ENCODE measurements at regions not wholly inside any gene's neighbourhood (a gene's known extent, or its start where the extent isn't known, plus 50 kb on each side); places are given as distances from the start of the nearest gene placed in this dataset.
"Not testable (repeated sequence)": the region's sequence is repeated elsewhere in the genome, so short reads cannot be mapped to it uniquely, and the experiment has no call there.

DNA sequence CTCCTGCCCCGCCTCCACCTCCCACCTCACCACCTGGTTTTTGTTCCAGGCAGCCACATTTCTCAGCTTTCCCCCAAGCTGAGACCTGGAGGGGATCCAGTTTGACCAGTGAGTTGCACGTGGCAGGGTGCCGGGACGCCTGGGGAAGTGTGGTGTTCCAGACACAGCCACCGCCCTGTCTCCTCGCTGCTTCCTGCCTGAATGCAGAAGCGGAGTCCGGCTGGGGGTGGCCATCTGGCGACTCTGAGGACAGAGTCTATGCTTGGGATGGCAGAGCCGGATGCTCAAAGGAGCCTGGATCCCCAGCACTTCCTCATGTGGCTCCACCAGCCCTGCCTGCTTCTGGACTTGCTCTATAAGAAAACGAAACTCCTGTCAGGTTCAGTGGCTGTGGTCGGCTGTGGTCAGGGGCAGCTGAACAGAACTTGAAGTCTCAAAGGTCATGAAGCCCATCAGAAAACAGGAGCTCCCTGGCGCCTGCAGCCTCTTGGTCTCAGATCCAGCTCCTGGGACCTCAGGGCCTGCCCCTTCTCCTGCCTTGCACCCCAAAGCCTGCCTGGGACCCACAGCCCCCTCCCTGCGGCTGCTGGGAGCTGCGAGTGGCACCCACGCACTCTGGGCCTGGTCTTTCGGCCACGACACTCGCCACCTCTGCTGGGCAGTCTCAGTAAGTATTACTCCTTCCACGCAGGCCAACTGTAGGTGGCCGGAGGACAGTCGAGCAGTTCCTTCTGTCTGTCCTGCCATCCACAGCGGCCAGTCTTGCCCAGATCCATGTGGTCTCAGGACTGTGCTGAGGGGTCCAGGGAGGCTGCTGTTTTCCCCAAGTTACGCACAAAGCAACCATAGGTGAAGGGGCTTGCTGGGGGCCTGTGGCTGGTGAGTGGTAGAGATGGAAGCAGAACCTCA is 112.8 kb upstream of the MEF2A start:
- no peak for ATAC-seq
- DNase-seq: peak; percentile 28
- Mint-ChIP-seq H3K27ac (no peak overlapping the region), H3K4me1 (peaks cover 60% of the 10 kb centered on the region), H3K4me3 (no peak overlapping the region), H3K27me3 (no peaks in the 10 kb centered on the region), H3K9me3 (no peaks in the 10 kb centered on the region), H3K36me3 (ENCODE audit: low read depth) (no peaks in the 10 kb centered on the region)

DNA sequence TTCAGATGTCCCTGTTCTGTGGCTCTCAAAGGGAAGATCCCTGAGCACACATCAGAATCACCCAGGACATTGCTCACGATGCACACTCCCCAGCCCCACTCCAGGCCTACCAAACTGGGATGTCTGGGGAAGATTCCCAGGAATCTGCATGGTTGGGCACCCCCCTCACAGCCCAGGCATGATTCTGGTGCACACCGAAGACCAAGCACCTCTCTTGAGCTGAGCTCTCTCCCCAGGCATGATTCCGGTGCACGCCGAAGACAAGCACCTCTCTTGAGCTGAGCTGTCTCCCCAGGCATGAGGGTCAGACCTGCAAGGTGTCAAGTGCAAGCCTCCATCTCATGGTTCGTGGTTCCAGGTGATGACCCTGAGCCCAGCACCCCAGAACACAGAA is 112.2 kb upstream of the MEF2A start:
- Mint-ChIP-seq H3K36me3 (ENCODE audit: low read depth) (no peaks in the 10 kb centered on the region), H3K9me3 (no peaks in the 10 kb centered on the region), H3K27ac (no peak overlapping the region), H3K27me3 (no peaks in the 10 kb centered on the region), H3K4me1 (peaks cover 58% of the 10 kb centered on the region), H3K4me3 (no peak overlapping the region)
- no peak for DNase-seq
- ATAC-seq: no peak

DNA sequence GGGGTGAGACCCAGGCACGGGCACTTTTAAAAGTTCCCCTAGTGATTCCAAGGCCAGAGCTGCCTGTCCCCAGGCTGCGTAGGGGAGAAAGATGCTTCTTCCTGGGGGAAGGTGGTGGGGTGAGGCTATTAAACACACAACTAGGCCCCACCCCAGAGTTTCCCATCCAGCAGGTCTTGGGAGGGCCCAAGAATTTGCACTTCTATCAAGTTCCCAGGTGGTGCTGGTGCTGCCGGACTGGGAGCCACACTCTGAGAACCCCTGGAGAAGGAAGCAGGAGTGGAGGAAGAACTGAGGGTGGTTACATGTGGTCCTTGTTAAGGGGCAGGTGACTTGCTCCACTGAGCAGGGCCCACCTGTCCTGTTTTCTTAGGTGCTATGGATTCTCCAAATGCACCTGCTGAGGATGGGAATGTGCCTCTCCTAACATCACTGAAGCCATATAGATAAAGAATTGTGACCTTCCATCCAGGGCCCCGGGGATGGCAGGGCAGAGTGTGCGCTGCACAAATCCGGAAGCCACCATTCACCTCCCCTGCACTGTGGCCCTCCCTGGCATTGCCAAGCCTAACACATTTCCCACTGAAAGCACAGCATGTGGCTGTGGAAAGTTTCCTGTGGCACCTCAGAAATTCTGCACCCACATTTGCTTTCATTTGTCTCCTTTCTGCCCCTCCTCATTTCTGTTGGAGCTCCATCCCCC is 111.5 kb upstream of the MEF2A start:
- no peaks in the 10 kb centered on the region for H3K27me3 Mint-ChIP-seq
- no peaks in the 10 kb centered on the region for H3K9me3 Mint-ChIP-seq

DNA sequence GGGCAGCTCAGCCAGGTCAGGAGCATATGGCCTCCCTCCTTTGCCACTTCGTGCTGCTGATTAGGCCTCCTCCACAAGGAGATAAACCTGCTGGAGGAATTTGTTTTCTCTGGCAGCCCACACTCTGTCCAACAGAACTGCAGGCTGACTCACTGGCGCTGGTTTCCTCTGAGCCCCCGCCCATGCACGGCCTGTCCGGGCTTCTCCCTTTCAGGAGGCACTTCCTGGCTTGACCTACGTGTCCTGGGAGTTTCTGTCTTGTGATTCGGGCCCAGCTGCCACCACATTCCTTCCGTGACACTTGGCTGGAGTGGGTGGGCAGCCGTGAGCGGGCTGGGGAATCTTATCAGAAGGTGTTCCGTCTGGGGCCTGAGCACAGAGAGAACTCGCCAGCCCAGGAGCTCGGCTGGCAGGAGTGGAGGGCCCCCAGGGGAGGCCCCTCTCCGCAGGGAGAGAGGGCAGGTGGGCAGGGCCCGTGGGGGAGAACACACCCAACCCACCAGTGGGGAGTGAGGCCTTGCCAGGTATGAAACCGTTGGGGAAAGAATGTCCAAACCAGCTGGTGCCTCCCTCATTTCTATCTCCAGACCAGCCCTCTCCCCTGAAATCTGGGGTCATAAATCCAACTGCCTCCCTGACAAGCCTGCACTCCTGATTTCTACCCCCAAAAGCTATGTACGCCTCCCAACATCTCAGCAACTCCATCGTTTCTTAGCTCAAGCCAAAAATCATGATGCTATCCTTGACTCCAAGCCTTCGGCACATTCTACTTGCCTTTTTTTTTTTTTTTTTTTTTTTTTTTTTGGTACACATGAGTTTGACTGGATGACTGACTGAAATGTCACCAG is 110.6 kb upstream of the MEF2A start:
- H3K27ac Mint-ChIP-seq: no peak overlapping the region
- ATAC-seq (no peak), DNase-seq (no peak)
- no peak overlapping the region for H3K4me3 Mint-ChIP-seq
- H3K27me3 Mint-ChIP-seq: no peaks in the 10 kb centered on the region
- H3K36me3 Mint-ChIP-seq (ENCODE audit: low read depth): no peaks in the 10 kb centered on the region
- H3K9me3 Mint-ChIP-seq: no peaks in the 10 kb centered on the region
- peaks cover 49% of the 10 kb centered on the region for H3K4me1 Mint-ChIP-seq

More for the DNA sequence above, 111.5 kb upstream of the MEF2A start:
- H3K4me3 Mint-ChIP-seq: no peak overlapping the region
- H3K36me3 Mint-ChIP-seq (ENCODE audit: low read depth): no peaks in the 10 kb centered on the region
- no peak for ATAC-seq
- peak; percentile 1 for DNase-seq
- H3K4me1 Mint-ChIP-seq: peaks cover 58% of the 10 kb centered on the region
- no peak overlapping the region for H3K27ac Mint-ChIP-seq

DNA sequence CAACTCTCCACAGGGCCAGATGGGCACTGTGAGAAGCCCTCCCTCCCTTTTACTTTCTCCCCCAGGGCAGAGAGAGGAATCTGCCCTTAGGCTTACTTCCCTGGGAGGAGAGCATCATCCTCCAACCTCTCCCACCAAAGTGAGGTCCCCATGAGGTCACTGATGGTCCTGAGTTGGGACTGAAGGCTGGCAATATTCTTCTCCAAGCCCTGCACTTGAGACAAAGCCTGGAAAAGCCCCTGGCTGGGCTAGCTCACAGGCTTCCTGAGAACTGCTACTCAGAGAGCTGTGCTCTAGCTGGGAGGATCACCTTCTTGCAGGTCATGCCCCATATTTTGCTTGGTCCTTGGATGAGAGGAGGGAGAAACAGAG is 110.0 kb upstream of the MEF2A start:
- Mint-ChIP-seq H3K4me1 (peaks cover 42% of the 10 kb centered on the region), H3K27ac (no peak overlapping the region), H3K27me3 (no peaks in the 10 kb centered on the region), H3K36me3 (ENCODE audit: low read depth) (no peaks in the 10 kb centered on the region), H3K9me3 (peaks cover 1% of the 10 kb centered on the region), H3K4me3 (no peak overlapping the region)
- ATAC-seq (no peak), DNase-seq (no peak)

DNA sequence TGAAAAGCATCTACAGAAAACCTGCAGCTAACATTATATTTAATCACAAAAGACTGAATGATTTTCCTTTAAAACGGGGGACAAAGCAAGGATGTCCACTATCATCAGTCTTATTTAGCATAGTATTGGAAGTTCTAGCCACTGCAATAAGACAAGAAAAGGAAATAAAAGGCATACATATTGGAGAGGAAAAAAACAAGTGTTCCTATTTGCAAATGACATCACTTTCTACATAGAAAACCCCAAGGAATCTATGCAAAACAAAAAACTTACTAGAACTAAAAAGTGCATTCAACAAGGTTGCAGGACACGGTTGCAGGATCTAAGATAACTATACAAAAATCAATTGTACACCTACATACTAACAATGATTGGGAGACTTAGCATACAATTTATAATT is 101.6 kb upstream of the MEF2A start:
- H3K27ac Mint-ChIP-seq: no peak overlapping the region
- H3K4me1 Mint-ChIP-seq: no peaks in the 10 kb centered on the region
- no peaks in the 10 kb centered on the region for H3K36me3 Mint-ChIP-seq (ENCODE audit: low read depth)
- H3K27me3 Mint-ChIP-seq: no peaks in the 10 kb centered on the region
- H3K9me3 Mint-ChIP-seq: peaks cover 40% of the 10 kb centered on the region
- H3K4me3 Mint-ChIP-seq: no peak overlapping the region
- DNase-seq (no peak), ATAC-seq (no peak)

DNA sequence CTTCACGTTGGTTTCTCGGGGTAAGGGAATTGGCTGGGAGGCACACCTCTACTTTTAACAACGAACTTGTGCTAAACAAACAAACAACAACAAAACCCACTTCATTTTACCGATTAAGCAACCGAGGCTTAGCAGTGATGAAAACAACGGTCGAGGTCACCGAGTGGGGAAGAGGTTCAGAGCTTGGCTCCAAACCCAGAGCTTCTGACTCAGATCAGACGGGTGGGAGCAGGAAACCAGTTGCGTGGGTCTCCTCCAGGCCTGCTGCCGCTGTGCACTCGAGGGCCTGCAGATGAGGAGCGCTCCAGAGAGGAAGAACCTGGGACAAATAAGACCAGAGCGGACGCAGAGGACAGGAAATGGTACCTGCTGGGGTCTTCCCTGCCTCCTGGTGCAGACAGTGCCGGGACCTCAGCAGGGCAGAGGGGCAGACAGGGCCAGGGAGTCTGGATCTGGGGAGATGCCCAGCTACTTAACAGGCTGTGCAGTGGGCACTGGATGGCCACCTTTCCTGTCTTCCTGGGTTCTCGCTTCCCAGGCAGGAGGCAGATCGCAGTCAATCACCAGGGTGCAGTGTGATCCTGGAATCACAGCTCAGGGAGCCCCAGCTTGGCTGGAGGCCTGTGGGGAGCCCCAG is 99.0 kb upstream of the MEF2A start:
- Mint-ChIP-seq H3K4me1 (peaks cover 4% of the 10 kb centered on the region), H3K36me3 (ENCODE audit: low read depth) (no peaks in the 10 kb centered on the region), H3K27ac (no peak overlapping the region), H3K27me3 (no peaks in the 10 kb centered on the region), H3K9me3 (peaks cover 32% of the 10 kb centered on the region), H3K4me3 (no peak overlapping the region)
- ATAC-seq (no peak), DNase-seq (no peak)

DNA sequence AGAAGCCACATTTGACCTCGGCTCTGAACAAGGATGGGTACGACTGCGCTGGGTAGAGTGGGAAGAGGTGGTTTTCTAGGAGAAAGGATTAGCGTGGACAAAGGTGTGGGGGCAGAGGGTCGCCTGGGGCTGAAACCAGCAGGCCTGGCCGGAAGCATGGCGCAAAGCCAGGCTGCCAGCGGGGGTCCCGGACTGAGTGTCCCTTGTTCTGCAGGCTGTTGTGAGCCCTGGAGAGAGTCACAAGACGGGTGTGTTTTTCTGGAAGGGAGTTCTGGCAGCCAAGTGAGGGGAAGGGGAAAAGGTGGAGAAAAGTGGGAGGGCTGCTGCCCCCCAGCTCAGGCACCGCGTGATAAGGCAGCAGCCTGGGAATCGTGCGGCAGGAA is 98.5 kb upstream of the MEF2A start:
- Mint-ChIP-seq H3K27me3 (no peaks in the 10 kb centered on the region), H3K9me3 (peaks cover 27% of the 10 kb centered on the region)

DNA sequence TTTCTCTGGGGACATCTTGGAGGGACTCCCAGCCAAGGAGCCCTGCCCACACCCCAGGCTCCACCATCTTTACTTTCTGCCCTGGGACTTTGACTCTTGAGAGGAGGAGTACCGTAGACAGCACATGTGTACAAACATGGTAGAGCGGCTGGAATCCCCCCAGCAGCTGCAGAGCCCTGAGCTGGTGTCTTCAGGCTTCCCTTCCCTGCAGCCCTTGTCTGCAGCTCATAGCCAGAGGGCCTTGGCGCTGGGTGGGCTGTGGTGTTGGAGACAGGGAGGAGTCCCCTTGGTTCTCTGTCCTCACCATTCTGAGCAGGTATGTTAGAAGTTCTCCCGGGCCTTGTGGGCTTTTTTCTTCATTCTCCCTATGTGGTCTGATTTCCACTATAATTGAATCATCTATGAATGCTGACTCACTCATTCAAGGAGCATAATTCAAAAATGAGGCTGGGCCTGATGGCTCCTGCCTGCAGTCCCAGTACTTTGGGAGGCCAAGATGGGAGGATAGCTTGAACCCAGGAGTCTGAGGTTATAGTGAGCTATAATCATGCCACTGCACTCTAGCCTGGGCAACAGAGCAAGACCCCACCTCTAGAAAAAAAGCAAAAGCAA is 97.8 kb upstream of the MEF2A start:
- Mint-ChIP-seq H3K36me3 (ENCODE audit: low read depth) (no peaks in the 10 kb centered on the region), H3K9me3 (peaks cover 20% of the 10 kb centered on the region), H3K4me1 (peaks cover 4% of the 10 kb centered on the region), H3K27ac (no peak overlapping the region), H3K27me3 (no peaks in the 10 kb centered on the region), H3K4me3 (no peak overlapping the region)
- ATAC-seq (no peak), DNase-seq (no peak)

More for the DNA sequence above, 98.5 kb upstream of the MEF2A start:
- no peak overlapping the region for H3K27ac Mint-ChIP-seq
- DNase-seq (no peak), ATAC-seq (no peak)
- H3K4me3 Mint-ChIP-seq: no peak overlapping the region
- no peaks in the 10 kb centered on the region for H3K36me3 Mint-ChIP-seq (ENCODE audit: low read depth)
- peaks cover 4% of the 10 kb centered on the region for H3K4me1 Mint-ChIP-seq

DNA sequence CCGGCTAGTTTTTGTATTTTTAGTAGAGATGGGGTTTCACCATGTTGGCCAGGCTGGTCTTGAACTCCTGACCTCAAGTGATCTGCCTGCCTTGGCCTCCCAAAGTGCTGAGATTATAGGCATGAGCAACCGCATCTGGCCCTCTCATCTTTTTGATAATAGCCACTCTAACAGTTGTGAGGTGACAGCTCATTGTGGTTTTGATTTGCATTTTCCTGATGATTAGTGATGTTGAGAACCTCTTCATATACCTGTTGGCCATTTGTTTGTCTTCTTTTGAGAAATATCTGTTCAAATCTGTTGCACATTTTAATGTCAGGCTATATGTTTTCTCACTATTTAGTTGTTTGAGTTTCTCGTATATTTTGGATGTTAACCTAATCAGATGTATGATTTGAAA is 95.6 kb upstream of the MEF2A start:
- H3K27ac Mint-ChIP-seq; H3K9me3 Mint-ChIP-seq; DNase-seq; H3K27me3 Mint-ChIP-seq; H3K4me3 Mint-ChIP-seq; ATAC-seq; H3K36me3 Mint-ChIP-seq (ENCODE audit: low read depth): not testable (repeated sequence)
- peaks cover 14% of the 10 kb centered on the region for H3K4me1 Mint-ChIP-seq

DNA sequence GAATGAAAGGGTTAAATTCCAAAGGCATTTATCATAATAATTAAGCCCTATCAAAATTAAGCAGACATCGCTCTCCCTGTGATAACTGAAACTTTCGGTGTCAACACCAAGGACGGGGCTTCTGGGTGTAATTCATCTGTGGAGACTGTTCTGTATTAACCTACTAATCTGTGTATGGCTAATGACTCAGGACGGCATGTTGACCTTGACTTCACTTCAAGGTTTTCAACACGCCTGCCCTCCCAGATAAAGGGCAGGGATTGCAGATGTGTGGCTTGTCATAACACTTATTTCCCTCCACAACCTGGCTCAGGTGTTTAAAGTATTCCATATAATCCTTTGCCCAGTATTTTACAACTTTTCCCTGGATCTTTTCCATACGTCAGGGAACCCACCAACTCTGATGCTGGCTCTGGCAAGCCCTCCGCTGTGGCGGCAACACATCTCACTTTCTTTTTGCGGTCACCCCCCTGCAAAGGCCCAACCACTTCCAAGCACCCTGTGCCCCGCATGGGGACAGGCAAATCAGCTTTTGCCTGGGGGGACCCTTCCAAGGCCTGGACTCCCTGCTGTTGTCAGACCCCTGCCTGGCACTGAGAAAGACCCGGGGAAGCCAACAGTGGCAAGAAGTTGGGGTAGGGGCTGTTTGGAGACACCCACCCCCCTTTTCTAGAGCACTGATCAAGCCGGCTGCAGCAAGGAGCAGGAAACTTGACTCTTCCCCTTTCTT is 93.2 kb upstream of the MEF2A start:
- DNase-seq (no peak), ATAC-seq (no peak)
- no peaks in the 10 kb centered on the region for H3K9me3 Mint-ChIP-seq
- peaks cover 31% of the 10 kb centered on the region for H3K4me1 Mint-ChIP-seq
- no peaks in the 10 kb centered on the region for H3K27me3 Mint-ChIP-seq
- H3K4me3 Mint-ChIP-seq: no peak overlapping the region
- no peaks in the 10 kb centered on the region for H3K36me3 Mint-ChIP-seq (ENCODE audit: low read depth)
- H3K27ac Mint-ChIP-seq: no peak overlapping the region

DNA sequence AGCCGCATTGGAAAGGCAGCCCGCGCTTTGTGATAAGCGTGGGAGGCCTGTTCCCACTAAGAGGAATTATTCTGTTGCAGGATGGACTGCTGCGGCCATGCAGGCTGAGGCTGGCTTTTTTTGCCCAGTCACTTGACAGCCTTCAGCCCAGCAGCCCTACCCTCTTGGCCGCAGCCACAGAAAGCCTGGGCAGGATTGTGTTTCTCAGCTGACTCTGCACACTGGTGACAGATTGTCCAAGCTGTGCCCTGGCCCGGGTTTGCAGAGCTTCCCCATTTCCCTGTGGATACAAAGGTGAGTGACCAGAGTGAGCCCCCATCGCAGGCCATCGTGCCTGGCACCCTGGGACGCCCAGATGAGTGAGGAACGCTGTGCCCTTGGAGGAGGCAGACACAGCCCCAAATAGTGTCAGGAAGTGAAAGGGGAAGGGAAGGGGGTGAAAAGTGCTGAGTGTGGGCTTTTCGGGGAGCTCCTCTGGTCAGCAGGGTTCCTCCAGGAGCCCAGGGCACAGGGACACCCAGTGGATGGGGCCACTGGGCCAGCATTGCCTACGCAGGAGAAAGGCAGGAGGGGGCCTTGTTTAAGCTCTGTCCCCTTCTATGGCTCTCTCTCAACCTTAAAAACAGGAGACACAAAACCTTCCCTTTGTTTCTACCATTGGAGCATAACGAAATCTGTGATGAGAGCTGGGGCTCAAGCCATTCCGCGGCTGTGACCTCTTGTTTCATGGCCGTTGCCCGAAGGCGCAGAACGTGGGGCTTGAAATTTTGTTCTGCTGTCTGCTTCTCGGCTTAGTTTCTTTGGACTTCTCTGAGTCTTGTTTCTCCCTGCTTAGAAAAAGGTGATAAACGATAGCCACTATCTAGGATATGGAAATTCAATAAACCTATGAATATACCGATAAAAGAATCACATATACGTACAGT is 91.5 kb upstream of the MEF2A start:
- Mint-ChIP-seq H3K4me3 (no peak overlapping the region), H3K27ac (no peak overlapping the region), H3K4me1 (peaks cover 42% of the 10 kb centered on the region), H3K9me3 (no peaks in the 10 kb centered on the region), H3K36me3 (ENCODE audit: low read depth) (no peaks in the 10 kb centered on the region), H3K27me3 (no peaks in the 10 kb centered on the region)
- ATAC-seq (no peak), DNase-seq (no peak)
